Activated CD4-positive, alpha-beta T cell treated with anti-CD3 and anti-CD28 coated beads, Interleukin-2, Interleukin-6, amounts not matched to agents 100 ng/mL and 50 ng/mL, durations not matched to agents 16 hours and 8 hours (primary cell): ENCODE measurements at regions not wholly inside any gene's neighbourhood (a gene's known extent, or its start where the extent isn't known, plus 50 kb on each side); places are given as distances from the start of the nearest gene placed in this dataset.
A peak's percentile ranks its signal among the peaks of the same experiment; 100 is the strongest.
"Not testable (repeated sequence)": the region's sequence is repeated elsewhere in the genome, so short reads cannot be mapped to it uniquely, and the experiment has no call there.

Experiments used
- DNase-seq: peaks from one replicate; pipeline ENCODE4 v3.0.0-alpha.2; 2020

- DNase-seq: no peak
Observed at GRCh38 chr5:61215996-61216395, 53.7 kb upstream of the SMIM15 start.

DNA sequence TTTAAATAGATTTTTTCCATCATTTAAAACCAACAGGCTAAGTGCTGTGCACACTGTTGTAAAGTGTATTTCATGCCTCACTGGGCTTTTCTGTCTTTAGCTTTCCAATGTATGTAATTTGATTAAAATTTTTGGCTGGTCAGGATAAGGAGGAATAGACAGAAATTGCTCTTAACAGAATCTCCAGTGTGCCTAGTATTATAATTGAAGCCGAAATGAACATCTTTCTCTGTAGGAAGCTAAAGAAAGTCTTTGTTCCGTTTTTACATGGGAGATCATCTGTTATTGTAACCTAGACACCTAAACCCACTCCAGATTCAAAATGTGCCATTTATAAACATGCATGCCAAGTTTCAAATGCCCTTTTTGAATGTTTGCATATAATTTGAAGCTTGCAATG, 54.5 kb upstream of the SMIM15 start:
- no peak for DNase-seq

- DNase-seq: no peak
Observed at GRCh38 chr5:61217214-61217613, 54.9 kb upstream of the SMIM15 start.

DNA sequence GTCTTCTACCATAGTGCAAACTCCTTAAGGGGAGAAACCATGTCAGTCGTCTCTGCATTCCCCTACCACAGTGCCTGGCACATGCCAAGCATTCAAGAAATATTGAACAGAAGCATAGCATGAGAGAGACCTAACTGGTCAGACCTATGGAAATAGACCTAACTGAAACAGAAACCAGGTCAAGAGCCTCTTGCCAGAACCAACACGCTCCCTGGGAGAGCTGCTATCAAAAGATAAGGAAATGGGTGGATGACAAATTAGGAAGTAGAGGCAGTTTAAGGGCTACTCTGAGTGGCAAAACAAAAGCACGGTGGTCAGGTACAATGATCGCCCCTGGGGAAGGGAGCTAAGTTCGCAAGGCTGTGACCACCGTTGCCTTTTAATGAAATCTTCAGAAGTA, 66.0 kb upstream of the SMIM15 start:
- DNase-seq: no peak

GRCh38 chr5:61228691-61229280, 66.5 kb upstream of the SMIM15 start:
- peak; percentile 23 for DNase-seq

GRCh38 chr5:61229416-61229815, 67.1 kb upstream of the SMIM15 start:
- no peak for DNase-seq

DNA sequence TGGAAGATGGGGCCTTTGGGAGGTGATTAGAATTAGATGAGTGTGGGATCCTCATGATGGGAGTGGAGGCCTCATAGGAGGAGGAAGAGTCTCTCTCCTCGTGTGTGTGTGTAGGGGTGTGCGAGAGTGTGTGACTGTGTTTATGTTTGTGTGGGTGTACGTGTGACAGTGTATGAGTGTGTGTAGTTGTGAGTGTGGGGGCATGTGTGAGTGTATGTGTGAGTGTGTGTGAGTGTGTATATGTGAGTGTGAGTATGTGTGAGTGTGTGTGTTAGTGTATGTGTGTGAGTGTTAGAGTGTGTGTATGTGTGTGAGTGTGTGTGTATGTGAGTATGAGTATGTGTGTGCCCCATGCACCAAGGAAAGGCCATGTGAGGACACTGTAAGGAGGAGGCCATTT, 68.2 kb upstream of the SMIM15 start:
- DNase-seq: no peak

DNA sequence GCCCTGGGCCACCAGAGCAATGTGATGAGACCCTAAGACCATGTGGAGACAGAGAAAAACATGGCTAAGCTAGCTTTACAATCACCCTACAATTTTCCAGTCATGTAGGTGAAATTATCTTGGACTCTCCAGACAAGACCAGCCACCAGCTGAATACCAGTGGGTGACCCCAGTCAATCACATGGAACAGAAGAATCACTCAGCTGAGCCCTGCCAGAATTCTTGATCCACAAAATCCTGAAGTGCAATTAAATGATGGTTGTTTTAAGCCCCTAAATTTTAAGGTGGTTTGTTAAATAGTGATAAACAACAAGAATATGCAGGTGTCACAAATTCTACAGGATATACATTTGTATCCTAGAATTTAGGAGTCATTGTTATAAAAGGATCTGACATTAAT, 69.5 kb upstream of the SMIM15 start:
- DNase-seq: no peak

DNA sequence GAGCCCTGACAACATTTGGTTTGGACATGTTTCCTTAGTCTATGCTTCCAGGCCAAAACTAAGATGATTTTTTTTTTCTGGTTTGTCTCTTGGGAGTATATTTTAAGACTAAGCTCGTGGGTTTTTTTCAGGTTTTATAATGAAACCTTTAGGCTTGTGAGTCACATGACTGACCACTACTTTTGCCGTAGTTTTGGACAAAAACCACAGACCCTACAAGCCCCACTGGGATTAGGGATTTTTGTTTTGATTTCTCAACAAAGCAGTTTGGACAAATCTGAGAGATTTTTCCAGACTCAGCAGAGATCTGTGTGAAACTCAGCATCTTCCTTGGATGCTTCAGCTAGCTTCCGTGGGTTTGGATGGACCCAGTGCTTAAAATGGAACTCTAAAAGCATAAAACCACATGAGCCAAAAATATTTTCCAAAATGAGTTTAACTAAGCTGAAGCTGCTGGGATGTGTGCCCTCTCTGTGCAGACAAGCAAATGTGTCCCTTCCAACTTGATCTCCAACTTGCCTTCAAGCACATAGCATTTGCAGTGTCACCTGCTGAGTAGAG, 70.3 kb upstream of the SMIM15 start:
- no peak for DNase-seq

GRCh38 chr5:61234019-61234418, 71.8 kb upstream of the SMIM15 start:
- DNase-seq: no peak

DNA sequence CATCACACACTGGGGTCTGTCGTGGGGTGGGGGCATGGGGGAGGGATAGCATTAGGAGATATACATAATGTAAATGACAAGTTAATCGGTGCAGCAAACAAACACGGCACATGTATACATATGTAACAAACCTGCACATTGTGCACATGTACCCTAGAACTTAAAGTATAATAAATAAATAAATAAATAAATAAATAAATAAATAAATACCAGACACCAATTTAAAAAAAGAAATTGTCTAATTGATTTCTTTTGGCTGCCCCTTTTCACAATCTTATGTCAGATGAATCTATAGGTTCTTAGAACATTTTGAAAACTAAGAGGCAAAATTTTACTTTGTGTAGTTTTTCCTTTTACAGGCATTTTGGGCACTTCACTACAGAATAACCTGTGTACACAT, 74.4 kb upstream of the SMIM15 start:
- not testable (repeated sequence) for DNase-seq

GRCh38 chr5:61245486-61245885, 83.2 kb upstream of the SMIM15 start:
- DNase-seq: no peak

DNA sequence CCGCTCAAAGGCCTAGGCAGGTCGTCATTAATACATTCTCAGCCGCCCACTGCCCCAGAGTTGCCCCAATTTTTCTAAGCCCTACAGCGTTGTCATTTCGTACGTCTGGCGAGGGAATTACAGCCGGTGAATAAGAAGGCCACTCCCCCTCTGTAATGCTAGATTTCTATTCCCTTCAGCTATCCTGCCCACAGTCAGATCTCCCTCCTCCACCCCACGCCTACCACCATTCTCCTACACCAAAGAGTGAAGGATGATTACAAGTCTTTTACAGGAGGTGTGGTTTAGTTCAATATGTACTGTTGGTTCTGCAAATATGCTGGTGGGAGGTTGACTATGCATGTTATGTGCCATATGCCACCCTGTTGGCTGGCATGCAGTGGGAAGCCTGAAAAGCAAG, 83.7 kb upstream of the SMIM15 start:
- DNase-seq: no peak

DNA sequence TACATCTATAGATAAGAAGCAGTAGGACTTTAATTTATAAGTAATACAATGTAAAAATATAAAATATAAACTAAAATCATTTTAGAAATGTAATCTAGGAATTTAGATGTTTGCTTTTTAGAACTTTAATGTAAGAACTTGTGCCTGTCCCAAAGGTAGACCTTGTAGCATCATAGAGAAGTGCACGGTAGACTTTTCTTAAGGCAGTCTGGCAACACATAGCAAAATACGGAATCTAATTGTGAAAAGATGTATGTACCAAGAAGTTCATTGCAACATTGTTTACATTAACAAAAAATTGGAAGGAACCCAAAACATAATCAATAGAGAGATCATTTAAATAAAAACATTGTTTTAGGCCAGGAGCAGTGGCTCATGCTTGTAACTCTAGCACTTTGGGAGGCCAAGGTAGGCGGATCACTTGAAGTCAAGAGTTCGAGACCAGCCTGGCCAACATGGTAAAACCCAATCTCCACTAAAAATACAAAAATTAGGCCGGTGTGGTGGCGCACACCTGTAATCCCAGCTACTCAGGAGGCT, 84.6 kb upstream of the SMIM15 start:
- DNase-seq: no peak

DNA sequence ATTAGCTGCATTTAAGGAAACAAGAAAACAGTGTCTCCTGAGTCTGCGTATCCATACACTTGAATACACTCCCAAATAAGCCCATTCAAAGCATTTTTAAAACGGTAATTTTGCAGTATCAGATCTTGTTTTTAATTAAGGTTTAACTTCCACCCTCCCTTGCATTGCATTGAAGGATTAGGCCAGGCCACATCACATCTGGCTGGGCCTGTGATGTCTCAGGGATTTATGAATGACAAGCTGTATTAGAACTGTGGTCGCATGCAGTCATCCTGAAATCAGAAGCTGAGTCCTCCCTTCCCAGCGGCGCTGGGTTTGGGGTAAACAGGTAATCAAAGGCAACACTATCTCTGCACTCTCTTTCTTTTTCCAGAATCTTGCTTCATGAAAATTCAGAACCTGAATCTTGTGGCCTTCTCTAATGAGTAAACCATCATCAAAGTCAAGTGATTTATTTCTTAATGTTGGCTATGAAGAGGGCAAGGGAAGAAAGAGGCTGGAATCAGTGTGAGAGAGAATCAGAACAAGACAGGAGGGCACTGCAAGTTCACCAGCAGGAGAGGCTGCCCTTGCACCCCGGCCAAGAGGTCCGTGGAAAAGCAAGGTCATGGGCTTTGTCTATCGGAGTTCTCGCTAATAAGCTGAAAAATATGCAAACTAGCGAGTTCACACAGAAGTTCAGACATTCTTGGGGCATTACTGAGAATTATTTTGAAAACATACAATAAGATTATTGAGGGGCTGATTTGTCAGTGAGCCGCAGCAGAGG, 80.0 kb upstream of the ZSWIM6 start:
- no peak for DNase-seq

GRCh38 chr5:61252643-61252925, 79.5 kb upstream of the ZSWIM6 start:
- DNase-seq: no peak

GRCh38 chr5:61253547-61253946, 78.5 kb upstream of the ZSWIM6 start:
- DNase-seq: no peak

GRCh38 chr5:61254969-61255555, 77.0 kb upstream of the ZSWIM6 start:
- no peak for DNase-seq

DNA sequence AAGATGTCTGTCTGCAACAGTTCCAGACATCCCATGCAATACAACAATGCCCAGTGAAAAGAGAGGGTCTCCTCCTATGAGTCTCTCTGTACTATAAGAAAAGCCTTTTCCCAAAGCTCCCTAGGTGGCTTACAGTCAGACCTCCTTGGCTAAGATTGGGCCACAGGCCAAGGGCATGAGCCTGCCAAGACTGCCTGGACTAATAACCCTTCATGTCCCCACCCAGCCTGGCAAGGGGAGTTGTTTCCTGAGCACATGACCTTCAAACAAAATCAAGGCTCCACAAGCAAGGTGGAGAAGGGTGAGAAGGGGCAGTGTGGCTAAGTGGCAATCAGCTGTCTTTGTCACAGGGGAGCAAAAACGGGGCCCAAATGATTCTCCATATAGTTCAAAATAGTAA, 75.6 kb upstream of the ZSWIM6 start:
- DNase-seq: no peak

GRCh38 chr5:61257421-61257820, 74.6 kb upstream of the ZSWIM6 start:
- no peak for DNase-seq

DNA sequence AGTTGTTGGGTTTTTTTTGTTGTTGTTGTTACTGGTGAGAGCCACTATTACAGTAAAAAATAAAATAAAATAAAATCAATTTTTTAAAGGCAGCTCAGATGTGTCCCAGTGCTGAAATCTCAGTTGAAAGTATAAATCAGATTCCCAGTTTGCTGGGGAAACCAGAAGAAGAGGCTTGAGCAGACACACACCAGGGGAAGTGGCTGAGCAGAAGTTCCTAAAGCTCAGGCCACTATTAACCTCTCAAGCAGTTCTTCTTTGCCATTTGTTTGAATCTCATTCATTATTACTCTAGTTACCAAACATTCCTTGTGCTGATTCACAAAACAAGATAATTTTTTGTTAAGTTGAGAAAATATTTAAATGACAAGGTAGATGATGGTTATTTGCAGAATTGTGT, 70.9 kb upstream of the ZSWIM6 start:
- DNase-seq: no peak

DNA sequence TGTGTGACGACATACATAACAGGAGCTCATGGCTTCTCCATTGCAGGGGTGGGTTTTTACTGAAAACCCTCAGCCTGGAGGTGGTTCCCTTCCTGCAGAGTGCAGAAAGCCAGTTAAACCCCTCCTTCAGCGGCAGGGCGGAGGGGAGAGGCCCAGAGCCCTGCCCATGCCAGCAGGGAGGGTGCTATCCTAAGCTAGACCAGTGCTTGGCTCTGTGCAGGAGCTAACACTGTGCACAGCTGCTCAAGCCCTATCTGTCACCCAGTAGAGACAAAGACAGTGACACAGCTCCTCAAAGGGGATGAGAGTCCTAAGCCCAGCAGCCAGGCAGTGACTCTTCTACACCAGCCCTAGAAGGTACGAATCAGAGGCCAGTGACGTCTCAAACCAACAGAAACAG, 70.0 kb upstream of the ZSWIM6 start:
- no peak for DNase-seq

DNA sequence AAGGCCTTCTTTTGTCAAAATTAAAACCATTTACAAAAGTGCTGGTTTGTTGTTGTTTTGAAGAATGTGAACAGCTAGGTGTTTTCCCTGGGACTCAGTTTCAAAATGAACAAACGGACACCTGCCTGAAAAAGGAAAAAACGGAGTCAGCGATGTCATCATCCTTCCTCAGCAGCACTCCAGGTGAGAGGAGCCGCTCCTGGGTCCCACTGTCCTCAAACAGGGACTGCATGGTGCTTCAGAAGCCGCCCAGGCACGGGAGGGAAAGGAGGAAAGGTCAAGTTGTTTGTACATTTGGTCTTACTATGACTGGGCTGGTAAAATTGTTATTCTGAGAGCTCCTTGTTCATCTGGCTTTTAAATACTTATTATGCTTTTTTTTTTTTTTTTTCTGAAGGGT, 69.0 kb upstream of the ZSWIM6 start:
- DNase-seq: no peak

- no peak for DNase-seq
Observed at GRCh38 chr5:61263561-61264272, 68.3 kb upstream of the ZSWIM6 start.
